GM19467 (cell line): ENCODE measurements at regions not wholly inside any gene's neighbourhood (a gene's known extent, or its start where the extent isn't known, plus 50 kb on each side); places are given as distances from the start of the nearest gene placed in this dataset.

Source experiments
- ATAC-seq: cut with Tn5 transposase; IDR thresholded peaks from one replicate; pipeline ENCODE4 v1.9.1; 2021; ENCODE audit warnings: mild to moderate bottlenecking, moderate library complexity; ENCODE audit not compliant: unreplicated experiment

DNA sequence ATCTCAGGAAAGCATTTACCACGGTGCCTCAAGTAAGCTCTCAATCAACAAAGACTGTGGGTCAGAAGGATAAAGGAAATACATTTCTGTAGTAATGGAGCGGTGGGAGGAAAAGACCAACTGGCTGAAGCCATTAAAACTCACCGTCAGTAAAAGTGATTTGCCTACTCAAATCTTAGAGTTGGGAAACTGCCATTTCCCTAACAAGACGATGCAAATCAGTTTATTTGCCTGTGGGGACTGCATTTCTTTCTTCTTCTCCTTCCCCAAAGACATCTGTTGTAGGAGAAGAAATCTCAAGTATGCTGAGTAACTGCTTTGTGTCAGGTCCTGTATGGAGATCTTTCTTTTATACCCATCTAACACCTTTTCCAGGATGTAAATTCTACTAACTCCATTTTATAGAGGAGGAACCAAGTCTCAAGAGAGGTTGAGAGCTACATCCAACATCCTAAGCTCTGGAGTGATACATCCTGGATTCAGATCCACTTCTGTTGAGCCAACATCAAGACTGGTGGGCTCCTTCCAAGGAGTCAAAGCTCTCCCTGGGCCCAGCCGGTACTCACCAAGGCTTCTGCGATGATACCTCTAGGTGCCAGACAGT is 219.3 kb upstream of the FGGY start:
- ATAC-seq, result no peak

DNA sequence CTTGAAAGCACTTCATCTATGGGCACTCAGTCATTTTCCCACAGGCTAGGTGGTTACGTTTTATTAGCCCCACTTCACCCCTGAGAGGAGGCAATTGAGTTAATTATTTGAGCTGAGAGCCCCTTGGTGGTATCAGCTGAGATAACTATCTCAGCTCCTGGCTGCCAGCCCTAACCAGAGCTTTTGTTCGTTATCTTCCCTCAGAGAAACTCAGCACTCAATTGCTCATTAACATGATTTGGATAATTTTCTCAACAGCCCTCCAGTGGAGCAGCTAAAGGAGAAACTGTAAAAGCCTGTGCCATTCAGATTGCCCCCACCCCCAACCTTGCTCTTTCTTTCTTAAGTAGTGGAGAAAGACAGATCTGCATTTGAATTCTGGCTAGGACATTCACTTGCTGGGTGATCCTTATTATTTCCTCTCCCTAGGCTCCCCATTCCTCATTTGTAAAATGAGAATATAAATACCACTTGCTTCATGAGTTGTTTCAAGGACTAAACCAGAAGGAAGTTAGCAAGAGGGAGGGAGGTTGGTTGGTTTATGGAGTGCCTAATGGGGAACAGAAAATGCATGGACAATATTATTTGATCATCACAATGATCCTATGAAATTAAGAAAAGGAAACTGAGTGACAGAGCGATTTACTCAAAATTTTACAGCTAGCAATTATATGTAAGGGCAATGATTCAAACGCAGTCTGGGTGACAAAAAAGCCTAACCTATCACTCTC is 218.7 kb upstream of the FGGY start:
- ATAC-seq, result no peak

GRCh38 chr1:59078866-59079265 is 218.0 kb upstream of the FGGY start:
- no peak for ATAC-seq

GRCh38 chr1:59079434-59080140 is 217.3 kb upstream of the FGGY start:
- no peak for ATAC-seq

- no peak for ATAC-seq
These were observed 215.7 kb upstream of the FGGY start for GRCh38 chr1:59081181-59081580.

DNA sequence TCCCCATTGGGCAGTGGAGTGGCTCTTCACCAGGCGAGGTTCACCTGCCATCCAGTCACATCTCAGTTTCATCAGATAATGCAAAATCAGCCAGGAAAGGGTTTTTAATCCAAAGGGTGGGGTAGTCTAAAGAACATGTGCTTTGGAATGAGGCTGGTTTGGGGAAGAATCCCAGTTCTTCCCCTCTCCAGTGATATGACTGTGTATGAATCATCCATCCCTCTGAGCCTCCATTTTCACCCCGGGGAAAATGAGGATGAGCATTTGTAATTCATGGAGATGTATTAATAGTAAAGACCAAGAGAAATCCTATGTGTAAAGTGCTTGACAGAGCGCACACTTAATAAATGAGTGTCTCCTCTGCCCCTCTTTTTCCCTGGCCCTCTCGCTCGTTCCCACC is 215.1 kb upstream of the FGGY start:
- ATAC-seq, result no peak

GRCh38 chr1:59083946-59084865 is 212.7 kb upstream of the FGGY start:
- no peak for ATAC-seq

DNA sequence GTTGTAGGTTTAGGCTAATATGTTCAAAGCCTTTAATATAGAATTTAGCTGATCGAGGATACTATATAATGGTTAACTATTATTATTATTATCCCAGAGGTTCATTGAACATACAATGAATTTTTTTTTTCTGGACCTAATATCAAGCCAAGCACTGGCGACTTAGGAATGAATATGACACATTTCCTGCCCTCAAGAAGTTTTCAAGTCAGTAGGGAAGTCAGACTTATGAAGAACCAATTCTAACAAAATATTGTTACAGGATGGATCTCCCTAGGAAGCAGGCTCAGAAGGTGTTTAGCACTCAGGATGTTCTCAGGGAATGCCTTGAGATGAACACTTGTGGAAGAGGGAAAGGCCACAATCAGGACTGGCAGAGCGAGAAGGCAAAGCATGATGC is 211.8 kb upstream of the FGGY start:
- no peak for ATAC-seq

- no peak for ATAC-seq
These were observed 207.7 kb upstream of the FGGY start for GRCh38 chr1:59089036-59089798.

DNA sequence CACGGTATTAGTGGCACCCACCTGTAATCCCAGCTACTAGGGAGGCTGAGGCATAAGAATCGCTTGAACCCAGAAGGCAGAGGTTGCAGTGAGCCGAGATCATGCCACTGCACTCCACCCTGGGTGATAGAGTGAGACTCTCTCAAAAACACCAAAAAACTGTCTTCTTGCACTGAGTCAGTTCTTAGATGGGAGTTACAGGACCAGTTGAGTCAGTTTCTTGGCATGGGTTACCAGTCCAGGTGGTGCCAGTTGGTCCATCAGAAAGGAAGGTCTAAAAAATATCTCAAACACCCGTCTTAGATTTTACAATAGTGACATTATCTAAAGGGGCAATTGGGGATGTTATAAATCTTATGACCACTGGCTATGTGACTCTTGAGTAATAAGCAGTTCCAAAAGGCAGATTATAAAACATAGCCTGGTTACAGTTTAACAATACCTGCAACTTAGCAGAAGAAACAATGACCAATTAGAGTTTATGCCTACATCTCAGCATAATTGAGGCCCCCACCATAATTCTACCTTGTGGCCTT is 206.9 kb upstream of the FGGY start:
- no peak for ATAC-seq

- no peak for ATAC-seq
These were observed 204.8 kb upstream of the FGGY start for GRCh38 chr1:59092126-59092525.

DNA sequence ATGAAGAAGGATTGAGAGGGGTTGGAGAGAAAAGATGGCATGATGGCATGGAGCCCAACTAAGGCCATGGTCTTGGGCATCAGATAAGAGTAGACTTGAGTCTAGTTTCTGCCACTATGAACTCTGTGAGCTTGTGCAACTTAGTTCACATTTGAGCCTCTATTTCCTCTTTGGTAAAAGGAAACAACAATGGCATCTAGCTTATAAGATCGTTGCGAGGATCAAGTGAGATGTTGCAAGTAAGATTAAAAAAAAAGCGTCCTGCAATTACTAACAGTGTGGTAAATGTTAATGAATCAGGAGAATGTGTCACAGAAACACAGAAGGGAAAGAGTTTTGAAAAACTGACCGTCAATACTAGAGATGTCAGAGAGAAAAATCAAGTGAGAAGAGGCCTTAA is 202.9 kb upstream of the FGGY start:
- ATAC-seq, result no peak

GRCh38 chr1:59096501-59096900 is 200.4 kb upstream of the FGGY start:
- no peak for ATAC-seq

- no peak for ATAC-seq
These were observed 198.2 kb upstream of the FGGY start for GRCh38 chr1:59098655-59099054.

- ATAC-seq, result no peak
These were observed 196.1 kb upstream of the FGGY start for GRCh38 chr1:59100708-59101374.

DNA sequence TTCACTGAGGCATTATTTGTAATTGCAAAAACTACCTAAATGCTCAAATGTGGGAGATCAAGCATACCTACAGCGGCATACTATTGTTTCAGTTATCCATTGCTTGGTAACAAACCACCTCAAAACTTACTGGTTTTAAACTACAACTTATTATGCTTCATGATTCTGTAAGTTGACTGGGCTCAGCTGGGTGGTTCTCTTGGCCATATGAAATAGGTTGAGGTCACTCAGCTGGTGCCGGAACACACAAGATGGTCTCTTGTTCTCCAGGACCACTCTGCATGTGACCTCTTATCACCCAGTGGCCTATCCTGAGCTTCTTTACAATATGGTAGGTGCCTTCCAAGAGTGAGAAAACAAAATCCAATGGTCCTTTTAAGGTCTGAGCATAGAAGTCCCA is 195.4 kb upstream of the FGGY start:
- no peak for ATAC-seq

DNA sequence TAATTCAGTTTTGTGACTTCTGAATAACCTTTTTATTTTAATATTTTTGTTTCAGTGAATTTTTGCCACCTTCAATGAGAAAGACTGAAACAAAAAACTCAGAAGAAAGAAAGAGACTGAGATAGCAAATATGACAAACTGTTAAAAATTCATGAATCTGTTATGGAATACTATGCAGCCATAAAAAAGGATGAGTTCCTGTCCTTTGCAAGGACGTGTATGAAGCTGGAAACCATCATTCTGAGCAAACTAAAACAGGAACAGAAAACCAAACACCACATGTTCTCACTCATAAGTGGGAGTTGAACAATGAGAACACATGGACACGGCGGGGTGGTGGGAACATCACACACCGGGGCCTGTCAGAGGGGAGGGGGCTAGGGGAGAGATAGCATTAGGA is 193.4 kb upstream of the FGGY start:
- no peak for ATAC-seq

DNA sequence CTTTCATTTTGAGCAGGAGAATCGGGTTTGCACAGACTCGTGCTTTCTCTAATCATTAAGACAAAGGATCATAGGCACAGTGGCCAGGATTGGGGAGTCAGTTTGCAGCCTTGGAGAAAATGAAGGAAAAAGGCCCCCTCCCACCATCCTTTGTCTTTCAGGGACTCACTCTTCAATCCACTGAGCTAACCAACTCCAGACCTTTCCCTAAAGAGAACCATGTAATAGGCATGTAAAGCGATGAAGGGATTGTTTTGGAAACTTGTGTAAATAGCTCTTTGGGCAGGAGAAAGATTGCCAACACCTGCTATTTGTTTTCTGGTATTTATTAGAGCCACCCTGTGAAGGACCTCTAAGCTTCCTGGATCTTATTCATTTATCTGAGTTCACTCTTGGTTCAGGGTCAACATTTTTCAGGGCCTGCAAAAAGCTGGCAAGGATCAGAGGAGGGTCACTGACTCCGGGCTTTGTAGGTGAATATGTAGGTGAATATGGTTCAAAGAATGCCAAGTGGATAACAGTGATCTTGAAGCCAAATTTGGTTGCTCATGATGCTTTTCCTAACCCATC is 192.6 kb upstream of the FGGY start:
- no peak for ATAC-seq
